BJ (cell line): ENCODE measurements at regions not wholly inside any gene's neighbourhood (a gene's known extent, or its start where the extent isn't known, plus 50 kb on each side); places are given as distances from the start of the nearest gene placed in this dataset.

ENCODE experiments used
- CTCF ChIA-PET: fragments of 350-600 bp; formaldehyde crosslinking; extraction: SDS; loops from one replicate; lab custom pipeline; 2021; ENCODE audit warnings: antibody characterized with exemption, inconsistent platforms; lab: Yijun Ruan, JAX
- POLR2A ChIA-PET: fragments of 300-600 bp; sonication (Branson Sonifier 250); formaldehyde crosslinking; extraction: SDS; loops from one replicate; lab custom pipeline; 2021; ENCODE audit warnings: antibody characterized with exemption; lab: Charles Lee
- DNase-seq: peaks from one replicate; pipeline ENCODE4 v3.0.0-alpha.2; 2011; ENCODE audit warnings: low read depth
- H3K27me3 ChIP-seq: 2 replicates; pipeline ENCODE4 v1.6.0; 2011; ENCODE audit warnings: low read length; ENCODE audit not compliant: control insufficient read depth, insufficient read depth
- H3K36me3 ChIP-seq: 2 replicates; pipeline ENCODE4 v1.5.1; 2011; ENCODE audit warnings: low read length; ENCODE audit not compliant: control insufficient read depth, insufficient read depth
- H3K4me3 ChIP-seq: 2 replicates; pipeline ENCODE4 v1.5.1; 2011; ENCODE audit warnings: low read depth, mild to moderate bottlenecking, control low read depth, low read length
- TF ChIP-seq, protein P1 (sequence below): IDR thresholded peaks from 2 replicates; pipeline ENCODE4 v1.5.1; 2011; ENCODE audit warnings: low read depth, mild to moderate bottlenecking, control low read depth, inconsistent platforms, low read length, moderate library complexity; ENCODE audit not compliant: insufficient read depth

DNA sequence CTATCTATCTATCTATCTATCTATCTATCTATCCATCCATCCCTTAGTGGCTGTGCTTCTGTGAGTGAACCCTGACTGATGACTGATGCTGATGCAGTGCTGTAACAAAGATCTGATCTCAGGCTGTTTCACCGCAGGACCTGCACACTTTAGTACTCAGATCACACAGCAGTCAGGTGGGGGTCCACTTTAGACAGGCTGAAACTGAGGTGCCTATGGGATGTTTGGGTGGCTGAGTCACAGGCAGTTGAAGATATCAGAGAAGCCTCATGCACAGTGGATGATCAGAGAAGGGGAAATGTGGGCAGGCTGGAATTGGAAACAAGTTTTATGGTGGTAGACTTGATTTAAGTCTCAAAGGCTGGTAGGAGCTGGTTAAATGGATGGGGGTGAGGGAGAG, 156.4 kb downstream of the INSIG2 start:
- DNase-seq = no peak
- Histone ChIP-seq H3K36me3 (no peaks in the 10 kb centered on the region), H3K4me3 (no peak overlapping the region), H3K27me3 (no peaks in the 10 kb centered on the region)
- TF ChIP-seq, protein P1, sequence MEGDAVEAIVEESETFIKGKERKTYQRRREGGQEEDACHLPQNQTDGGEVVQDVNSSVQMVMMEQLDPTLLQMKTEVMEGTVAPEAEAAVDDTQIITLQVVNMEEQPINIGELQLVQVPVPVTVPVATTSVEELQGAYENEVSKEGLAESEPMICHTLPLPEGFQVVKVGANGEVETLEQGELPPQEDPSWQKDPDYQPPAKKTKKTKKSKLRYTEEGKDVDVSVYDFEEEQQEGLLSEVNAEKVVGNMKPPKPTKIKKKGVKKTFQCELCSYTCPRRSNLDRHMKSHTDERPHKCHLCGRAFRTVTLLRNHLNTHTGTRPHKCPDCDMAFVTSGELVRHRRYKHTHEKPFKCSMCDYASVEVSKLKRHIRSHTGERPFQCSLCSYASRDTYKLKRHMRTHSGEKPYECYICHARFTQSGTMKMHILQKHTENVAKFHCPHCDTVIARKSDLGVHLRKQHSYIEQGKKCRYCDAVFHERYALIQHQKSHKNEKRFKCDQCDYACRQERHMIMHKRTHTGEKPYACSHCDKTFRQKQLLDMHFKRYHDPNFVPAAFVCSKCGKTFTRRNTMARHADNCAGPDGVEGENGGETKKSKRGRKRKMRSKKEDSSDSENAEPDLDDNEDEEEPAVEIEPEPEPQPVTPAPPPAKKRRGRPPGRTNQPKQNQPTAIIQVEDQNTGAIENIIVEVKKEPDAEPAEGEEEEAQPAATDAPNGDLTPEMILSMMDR = no peak
- ChIA-PET CTCF (no interaction called here), POLR2A (no interaction called here)

- ChIA-PET CTCF (interaction anchor here (1.0 to 1.2 kb wide), 2 partner anchors 9 to 13 kb away, joined by 3 read pairs; no protein-coding TSS in a partner anchor), POLR2A (no interaction called here)
- TF ChIP-seq, protein P1 = no peak
- Histone ChIP-seq H3K4me3 (no peak overlapping the region), H3K27me3 (no peaks in the 10 kb centered on the region), H3K36me3 (no peaks in the 10 kb centered on the region)
- DNase-seq = no peak
These were observed 154.8 kb downstream of the INSIG2 start for GRCh38 chr2:118243031-118243430.

DNA sequence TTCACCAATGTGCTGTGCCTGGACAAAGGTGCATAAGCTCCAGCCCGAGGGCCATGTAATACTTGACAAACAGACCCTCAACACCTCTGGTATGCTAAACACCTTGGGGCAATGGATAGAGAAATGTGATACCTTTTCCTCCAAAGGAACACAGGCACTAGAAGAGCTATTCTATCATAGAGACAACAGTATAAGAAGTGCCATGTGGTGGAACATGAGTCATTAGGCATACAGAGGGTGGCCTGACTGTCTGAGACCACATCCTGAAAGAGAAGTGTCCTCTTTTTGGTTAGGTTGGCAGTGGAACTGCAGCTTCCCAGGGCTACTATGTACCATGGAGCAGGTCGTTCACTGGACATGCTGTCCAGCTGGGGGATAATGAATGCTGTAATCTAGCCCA, 153.9 kb downstream of the INSIG2 start:
- H3K36me3 ChIP-seq = no peaks in the 10 kb centered on the region
- DNase-seq = no peak
- TF ChIP-seq, protein P1 = no peak
- POLR2A ChIA-PET = no interaction called here
- CTCF ChIA-PET = interaction anchor here (0.7 to 1.2 kb wide), 2 partner anchors 8 to 130 kb away, joined by 3 read pairs; no protein-coding TSS in a partner anchor
- H3K4me3 ChIP-seq = no peak overlapping the region
- no peaks in the 10 kb centered on the region for H3K27me3 ChIP-seq

DNA sequence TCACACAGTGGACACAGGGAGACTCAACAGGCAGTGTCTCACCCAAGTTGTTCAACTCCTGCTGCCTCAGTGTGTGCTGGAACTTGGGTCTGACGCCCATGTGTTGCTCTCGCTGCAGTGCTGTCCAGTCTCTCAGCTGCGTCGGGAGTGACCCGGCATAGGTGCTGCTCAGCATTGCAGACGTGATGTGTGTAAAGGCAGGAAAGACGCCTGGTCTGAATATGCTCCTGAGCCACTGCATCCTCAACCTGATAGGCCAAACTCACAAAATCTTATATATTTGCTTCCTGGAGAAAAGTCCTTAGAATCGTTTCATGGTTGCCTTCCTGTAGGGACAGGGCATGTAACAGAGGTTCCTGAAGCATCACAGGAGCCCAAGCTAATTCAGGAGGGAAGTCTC, 152.9 kb downstream of the INSIG2 start:
- CTCF ChIA-PET = no interaction called here
- DNase-seq = no peak
- Histone ChIP-seq H3K36me3 (no peaks in the 10 kb centered on the region), H3K27me3 (no peaks in the 10 kb centered on the region), H3K4me3 (no peak overlapping the region)
- POLR2A ChIA-PET = no interaction called here
- TF ChIP-seq, protein P1 = no peak

GRCh38 chr2:118240276-118240675, 152.0 kb downstream of the INSIG2 start:
- TF ChIP-seq, protein P1 = no peak
- POLR2A ChIA-PET = no interaction called here
- CTCF ChIA-PET = interaction anchor here (0.6 to 1.8 kb wide), 4 partner anchors 10 to 54 kb away, joined by 3 to 5 read pairs (median 4); no protein-coding TSS in a partner anchor
- H3K27me3 ChIP-seq = no peaks in the 10 kb centered on the region
- DNase-seq = no peak
- H3K36me3 ChIP-seq = no peaks in the 10 kb centered on the region
- no peak overlapping the region for H3K4me3 ChIP-seq
